ENCODE measurements at regions not wholly inside any gene's neighbourhood (a gene's known extent, or its start where the extent isn't known, plus 50 kb on each side); places are given as distances from the start of the nearest gene placed in this dataset.
A peak's percentile ranks its signal among the peaks of the same experiment; 100 is the strongest.

DNA sequence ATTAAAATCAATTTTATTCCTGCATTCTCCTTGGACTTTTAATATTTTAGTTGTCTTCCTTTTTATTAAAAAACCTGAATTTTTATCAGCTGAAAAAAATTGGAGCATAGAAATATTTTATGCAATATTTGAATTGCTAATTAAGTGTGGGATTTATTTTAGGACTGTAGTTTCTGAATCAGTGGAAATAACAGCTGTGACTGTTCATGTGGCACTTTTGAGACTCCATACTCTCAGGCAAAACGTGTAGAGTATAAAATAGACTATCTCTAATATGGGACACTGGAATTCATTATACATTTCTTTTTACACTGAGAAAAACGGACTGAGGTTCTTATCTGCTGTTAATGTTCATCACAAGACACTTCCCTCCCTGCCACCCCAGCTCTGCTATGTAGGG, 558.3 kb upstream of the TPK1 start:
- Histone ChIP-seq H3K4me2 (no peak overlapping the region), H3K27ac (no peak overlapping the region), H3K4me3 (no peak overlapping the region), H3K9me3 (no peaks in the 10 kb centered on the region), H3K4me1 (no peaks in the 10 kb centered on the region)
- WGBS (ENCODE audit: missing lambda C conversion rate) = 0% methylated on average over 2 of the region's 2 CpGs
- ChIA-PET POLR2A (no interaction called here), CTCF (no interaction called here)
- TF ChIP-seq RCOR1 (IDR thresholded peaks at IDR 0.05; ENCODE audit: low read depth, low read length) = no peak
- TF ChIP-seq HOXA7 (CRISPR knock-in tag; IDR thresholded peaks at IDR 0.05) = no peak
- no peak for TF ChIP-seq ZSCAN20 (CRISPR knock-in tag; IDR thresholded peaks at IDR 0.05)
- TF ChIP-seq EHMT2 (IDR thresholded peaks at IDR 0.05; ENCODE audit: low read depth) = no peak
- no peak for TF ChIP-seq HOXB13 (CRISPR knock-in tag; IDR thresholded peaks at IDR 0.05; ENCODE audit: low read depth)
- TF ChIP-seq SMC3 (IDR thresholded peaks at IDR 0.05) = no peak
- no peak for TF ChIP-seq FOSB (CRISPR knock-in tag; IDR thresholded peaks at IDR 0.05)
- TF ChIP-seq ZNF302 (CRISPR knock-in tag; IDR thresholded peaks at IDR 0.05) = no peak
- TF ChIP-seq JUN (IDR thresholded peaks at IDR 0.05) = no peak
- no peak for TF ChIP-seq TP53 (CRISPR knock-in tag; IDR thresholded peaks at IDR 0.05)
- no peak for TF ChIP-seq CHD2 (IDR thresholded peaks at IDR 0.05; ENCODE audit: low read length, partially characterized antibody)
- TF ChIP-seq PHF8 (IDR thresholded peaks at IDR 0.05; ENCODE audit: borderline replicate concordance, low read depth) = no peak
- TF ChIP-seq KDM5A (IDR thresholded peaks at IDR 0.05) = no peak
- TF ChIP-seq MYC (IDR thresholded peaks at IDR 0.05; ENCODE audit: borderline replicate concordance, low read length) = no peak
- TF ChIP-seq MAFK (IDR thresholded peaks at IDR 0.05; ENCODE audit: partially characterized antibody) = no peak
- no peak for TF ChIP-seq EHF (CRISPR knock-in tag; IDR thresholded peaks at IDR 0.05)
- no peak for TF ChIP-seq HMGXB4 (CRISPR knock-in tag; IDR thresholded peaks at IDR 0.05; ENCODE audit: borderline replicate concordance)
- TF ChIP-seq, protein P1, sequence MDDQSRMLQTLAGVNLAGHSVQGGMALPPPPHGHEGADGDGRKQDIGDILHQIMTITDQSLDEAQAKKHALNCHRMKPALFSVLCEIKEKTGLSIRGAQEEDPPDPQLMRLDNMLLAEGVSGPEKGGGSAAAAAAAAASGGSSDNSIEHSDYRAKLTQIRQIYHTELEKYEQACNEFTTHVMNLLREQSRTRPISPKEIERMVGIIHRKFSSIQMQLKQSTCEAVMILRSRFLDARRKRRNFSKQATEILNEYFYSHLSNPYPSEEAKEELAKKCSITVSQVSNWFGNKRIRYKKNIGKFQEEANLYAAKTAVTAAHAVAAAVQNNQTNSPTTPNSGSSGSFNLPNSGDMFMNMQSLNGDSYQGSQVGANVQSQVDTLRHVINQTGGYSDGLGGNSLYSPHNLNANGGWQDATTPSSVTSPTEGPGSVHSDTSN (IDR thresholded peaks at IDR 0.05) = no peak
- DNase-seq (ENCODE audit: low read depth in 1 of 2, low spot score in 1 of 2) = no peak
- ATAC-seq = no peak
- no peak for FAIRE-seq

- Histone ChIP-seq H3K4me3 (no peak overlapping the region), H3K4me1 (no peaks in the 10 kb centered on the region), H3K4me2 (no peak overlapping the region), H3K9me3 (peaks cover 7% of the 10 kb centered on the region; the same call in 1 of the 3 replicates), H3K27ac (no peak overlapping the region)
- 0% methylated on average over 1 of the region's 1 CpG for WGBS (ENCODE audit: missing lambda C conversion rate)
- DNase-seq (ENCODE audit: low read depth in 1 of 2, low spot score in 1 of 2) (no peak), FAIRE-seq (no peak), ATAC-seq (no peak)
- peak; percentile 31 for TF ChIP-seq MAFK (IDR thresholded peaks at IDR 0.05; ENCODE audit: partially characterized antibody)
- TF ChIP-seq, protein P2, sequence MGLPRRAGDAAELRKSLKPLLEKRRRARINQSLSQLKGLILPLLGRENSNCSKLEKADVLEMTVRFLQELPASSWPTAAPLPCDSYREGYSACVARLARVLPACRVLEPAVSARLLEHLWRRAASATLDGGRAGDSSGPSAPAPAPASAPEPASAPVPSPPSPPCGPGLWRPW (IDR thresholded peaks at IDR 0.05) = no peak
- no peak for TF ChIP-seq NPAS2 (CRISPR knock-in tag; IDR thresholded peaks at IDR 0.05; ENCODE audit: borderline replicate concordance)
- CTCF ChIA-PET = no interaction called here
- POLR2A ChIA-PET = no interaction called here
Measured at GRCh38 chr7:145382762-145383161, 546.9 kb upstream of the TPK1 start.

DNA sequence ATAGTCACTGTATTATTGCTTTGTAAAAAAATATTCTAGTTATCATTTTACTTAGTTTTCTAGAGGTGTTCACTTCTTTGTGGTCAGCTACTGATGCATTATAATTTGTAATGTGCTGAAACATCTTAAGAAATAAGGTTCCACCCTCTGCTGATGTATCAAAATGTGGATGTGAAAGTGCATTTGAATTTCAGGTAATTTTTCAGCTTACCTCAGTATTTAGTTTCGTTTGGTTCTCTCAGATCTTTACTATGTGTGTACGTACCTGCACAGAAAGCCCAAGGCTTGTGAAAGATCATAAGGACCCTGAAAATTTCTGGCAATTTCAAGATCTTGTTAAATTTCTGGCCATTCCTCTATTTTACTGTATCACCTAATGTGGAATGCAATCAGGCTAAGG, 542.3 kb upstream of the TPK1 start:
- TF ChIP-seq, protein P3, sequence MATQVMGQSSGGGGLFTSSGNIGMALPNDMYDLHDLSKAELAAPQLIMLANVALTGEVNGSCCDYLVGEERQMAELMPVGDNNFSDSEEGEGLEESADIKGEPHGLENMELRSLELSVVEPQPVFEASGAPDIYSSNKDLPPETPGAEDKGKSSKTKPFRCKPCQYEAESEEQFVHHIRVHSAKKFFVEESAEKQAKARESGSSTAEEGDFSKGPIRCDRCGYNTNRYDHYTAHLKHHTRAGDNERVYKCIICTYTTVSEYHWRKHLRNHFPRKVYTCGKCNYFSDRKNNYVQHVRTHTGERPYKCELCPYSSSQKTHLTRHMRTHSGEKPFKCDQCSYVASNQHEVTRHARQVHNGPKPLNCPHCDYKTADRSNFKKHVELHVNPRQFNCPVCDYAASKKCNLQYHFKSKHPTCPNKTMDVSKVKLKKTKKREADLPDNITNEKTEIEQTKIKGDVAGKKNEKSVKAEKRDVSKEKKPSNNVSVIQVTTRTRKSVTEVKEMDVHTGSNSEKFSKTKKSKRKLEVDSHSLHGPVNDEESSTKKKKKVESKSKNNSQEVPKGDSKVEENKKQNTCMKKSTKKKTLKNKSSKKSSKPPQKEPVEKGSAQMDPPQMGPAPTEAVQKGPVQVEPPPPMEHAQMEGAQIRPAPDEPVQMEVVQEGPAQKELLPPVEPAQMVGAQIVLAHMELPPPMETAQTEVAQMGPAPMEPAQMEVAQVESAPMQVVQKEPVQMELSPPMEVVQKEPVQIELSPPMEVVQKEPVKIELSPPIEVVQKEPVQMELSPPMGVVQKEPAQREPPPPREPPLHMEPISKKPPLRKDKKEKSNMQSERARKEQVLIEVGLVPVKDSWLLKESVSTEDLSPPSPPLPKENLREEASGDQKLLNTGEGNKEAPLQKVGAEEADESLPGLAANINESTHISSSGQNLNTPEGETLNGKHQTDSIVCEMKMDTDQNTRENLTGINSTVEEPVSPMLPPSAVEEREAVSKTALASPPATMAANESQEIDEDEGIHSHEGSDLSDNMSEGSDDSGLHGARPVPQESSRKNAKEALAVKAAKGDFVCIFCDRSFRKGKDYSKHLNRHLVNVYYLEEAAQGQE (IDR thresholded peaks at IDR 0.05) = no peak
- TF ChIP-seq E2F6 (IDR thresholded peaks at IDR 0.05; ENCODE audit: borderline replicate concordance, low read depth) (no peak), HEYL (CRISPR knock-in tag; IDR thresholded peaks at IDR 0.05) (no peak)
- FAIRE-seq (no peak), DNase-seq (ENCODE audit: low read depth in 1 of 2, low spot score in 1 of 2) (no peak), ATAC-seq (no peak)
- ChIA-PET CTCF (interaction anchor here (0.6 kb wide), 2 partner anchors 9 to 315 kb away, joined by 3 to 5 read pairs; no protein-coding TSS in a partner anchor), POLR2A (no interaction called here)
- no peak overlapping the region for H3K4me2 ChIP-seq
- no peaks in the 10 kb centered on the region for H3K9me3 ChIP-seq
- no peak overlapping the region for H3K27ac ChIP-seq
- no peaks in the 10 kb centered on the region for H3K4me1 ChIP-seq
- no peak overlapping the region for H3K4me3 ChIP-seq
- 3% methylated on average over 2 of the region's 2 CpGs for WGBS (ENCODE audit: missing lambda C conversion rate)

All from A549 (cell line).